ENCODE measurements at regions not wholly inside any gene's neighbourhood (a gene's known extent, or its start where the extent isn't known, plus 50 kb on each side); places are given as distances from the start of the nearest gene placed in this dataset.

DNA sequence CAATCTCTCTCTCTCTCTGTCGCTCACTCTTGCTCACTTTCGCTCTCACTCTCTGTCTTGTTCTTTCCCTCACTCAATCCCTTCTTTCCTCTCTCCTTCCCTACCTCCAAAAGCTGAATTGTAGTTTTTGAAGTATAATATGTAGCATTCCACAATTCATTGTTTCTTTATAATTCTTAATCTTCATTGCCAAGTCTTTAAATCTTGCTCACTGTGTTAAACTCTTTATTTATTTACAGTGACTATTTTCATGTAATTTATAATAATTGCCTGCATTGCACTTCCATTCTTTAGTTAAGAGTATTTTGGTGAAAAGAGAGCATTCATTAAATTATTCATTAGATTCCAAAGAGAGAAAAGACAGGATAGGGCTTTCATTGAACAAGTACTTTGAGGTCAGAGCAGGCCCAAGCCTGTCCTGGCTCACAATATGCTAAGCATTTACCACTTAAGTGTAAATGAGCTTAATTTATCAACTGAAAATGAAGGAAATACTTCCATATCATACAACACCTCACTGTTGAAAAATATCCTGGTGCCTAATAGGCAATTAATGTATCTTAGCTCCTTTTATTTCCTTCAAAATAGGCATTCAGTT lies 257.4 kb upstream of the SLITRK1 start:
- no peaks in the 10 kb centered on the region for H3K9me2 ChIP-seq (replicated peaks; ENCODE audit: low read depth, low read length)
- TF ChIP-seq EZH2phosphoT487 (IDR thresholded peaks at IDR 0.05; ENCODE audit: borderline replicate concordance): no peak
- TF ChIP-seq, protein P1, sequence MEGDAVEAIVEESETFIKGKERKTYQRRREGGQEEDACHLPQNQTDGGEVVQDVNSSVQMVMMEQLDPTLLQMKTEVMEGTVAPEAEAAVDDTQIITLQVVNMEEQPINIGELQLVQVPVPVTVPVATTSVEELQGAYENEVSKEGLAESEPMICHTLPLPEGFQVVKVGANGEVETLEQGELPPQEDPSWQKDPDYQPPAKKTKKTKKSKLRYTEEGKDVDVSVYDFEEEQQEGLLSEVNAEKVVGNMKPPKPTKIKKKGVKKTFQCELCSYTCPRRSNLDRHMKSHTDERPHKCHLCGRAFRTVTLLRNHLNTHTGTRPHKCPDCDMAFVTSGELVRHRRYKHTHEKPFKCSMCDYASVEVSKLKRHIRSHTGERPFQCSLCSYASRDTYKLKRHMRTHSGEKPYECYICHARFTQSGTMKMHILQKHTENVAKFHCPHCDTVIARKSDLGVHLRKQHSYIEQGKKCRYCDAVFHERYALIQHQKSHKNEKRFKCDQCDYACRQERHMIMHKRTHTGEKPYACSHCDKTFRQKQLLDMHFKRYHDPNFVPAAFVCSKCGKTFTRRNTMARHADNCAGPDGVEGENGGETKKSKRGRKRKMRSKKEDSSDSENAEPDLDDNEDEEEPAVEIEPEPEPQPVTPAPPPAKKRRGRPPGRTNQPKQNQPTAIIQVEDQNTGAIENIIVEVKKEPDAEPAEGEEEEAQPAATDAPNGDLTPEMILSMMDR (conservative IDR thresholded peaks at IDR 0.05; ENCODE audit: low read length): no peak
- no peaks in the 10 kb centered on the region for H3K27me3 ChIP-seq (ENCODE audit: insufficient read depth, low read length, poor library complexity, severe bottlenecking)
- H3K4me3 ChIP-seq (ENCODE audit: low read length, poor library complexity, severe bottlenecking): peak overlapping the region; percentile 0
- H3F3A ChIP-seq (ENCODE audit: low read depth): 0 out of 2 replicates have a peak, but pooled peaks cover 3% of the 10 kb centered on the region
- no peaks in the 10 kb centered on the region for H4K20me1 ChIP-seq (ENCODE audit: insufficient read depth, low read length, poor library complexity, severe bottlenecking)
- no peaks in the 10 kb centered on the region for H3K9me3 ChIP-seq (ENCODE audit: insufficient read depth, low read depth, low read length)
- peak overlapping the region; percentile 70 for H3K9ac ChIP-seq (ENCODE audit: low read depth, low read length, poor library complexity, severe bottlenecking)
- no peaks in the 10 kb centered on the region; the same call in 1 of the 2 replicates for H3K79me2 ChIP-seq (ENCODE audit: insufficient read depth, low read length)
- peaks cover 63% of the 10 kb centered on the region for H3K4me1 ChIP-seq (ENCODE audit: insufficient read depth, low read length, poor library complexity, severe bottlenecking)
- no peak overlapping the region for H2AFZ ChIP-seq (ENCODE audit: low read length)
- peak overlapping the region; percentile 97 for H3K4me2 ChIP-seq (ENCODE audit: low read depth, low read length, poor library complexity, severe bottlenecking)
- H3K36me3 ChIP-seq (ENCODE audit: insufficient read depth, low read length): no peaks in the 10 kb centered on the region

DNA sequence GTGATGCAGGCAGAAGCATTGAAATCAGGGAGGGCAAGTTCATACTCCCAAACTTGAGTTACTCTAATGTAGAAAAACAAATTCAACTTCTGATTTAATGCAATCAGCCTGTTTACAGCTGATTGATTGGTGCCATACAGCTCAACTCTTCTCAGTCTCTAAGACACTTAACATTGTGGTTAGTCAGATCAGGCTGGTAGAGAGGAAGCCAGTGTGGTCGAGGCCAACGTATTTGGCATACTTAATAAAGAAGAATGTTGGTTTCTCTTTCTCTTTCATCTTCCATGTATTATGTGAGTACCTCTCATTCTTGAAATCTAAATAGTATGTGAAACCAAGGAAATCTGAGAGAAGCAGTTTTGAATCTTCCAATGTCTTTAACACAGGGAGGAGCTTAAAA lies 255.0 kb upstream of the SLITRK1 start:
- H4K20me1 ChIP-seq (ENCODE audit: insufficient read depth, low read length, poor library complexity, severe bottlenecking): no peaks in the 10 kb centered on the region
- TF ChIP-seq, protein P1 (conservative IDR thresholded peaks at IDR 0.05; ENCODE audit: low read length): no peak
- no peak for TF ChIP-seq EZH2phosphoT487 (IDR thresholded peaks at IDR 0.05; ENCODE audit: borderline replicate concordance)
- H3F3A ChIP-seq (ENCODE audit: low read depth): 0 out of 2 replicates have a peak, but pooled peaks cover 3% of the 10 kb centered on the region
- peak overlapping the region; percentile 70 for H3K9ac ChIP-seq (ENCODE audit: low read depth, low read length, poor library complexity, severe bottlenecking)
- peaks cover 63% of the 10 kb centered on the region for H3K4me1 ChIP-seq (ENCODE audit: insufficient read depth, low read length, poor library complexity, severe bottlenecking)
- H3K9me2 ChIP-seq (replicated peaks; ENCODE audit: low read depth, low read length): no peaks in the 10 kb centered on the region
- H3K4me3 ChIP-seq (ENCODE audit: low read length, poor library complexity, severe bottlenecking): peak overlapping the region; percentile 73
- H3K4me2 ChIP-seq (ENCODE audit: low read depth, low read length, poor library complexity, severe bottlenecking): peak overlapping the region; percentile 97
- H2AFZ ChIP-seq (ENCODE audit: low read length): peak overlapping the region; percentile 51; the same call in 1 of the 2 replicates
- no peaks in the 10 kb centered on the region; the same call in 1 of the 2 replicates for H3K79me2 ChIP-seq (ENCODE audit: insufficient read depth, low read length)
- no peaks in the 10 kb centered on the region for H3K27me3 ChIP-seq (ENCODE audit: insufficient read depth, low read length, poor library complexity, severe bottlenecking)
- H3K9me3 ChIP-seq (ENCODE audit: insufficient read depth, low read depth, low read length): no peaks in the 10 kb centered on the region
- no peaks in the 10 kb centered on the region for H3K36me3 ChIP-seq (ENCODE audit: insufficient read depth, low read length)

DNA sequence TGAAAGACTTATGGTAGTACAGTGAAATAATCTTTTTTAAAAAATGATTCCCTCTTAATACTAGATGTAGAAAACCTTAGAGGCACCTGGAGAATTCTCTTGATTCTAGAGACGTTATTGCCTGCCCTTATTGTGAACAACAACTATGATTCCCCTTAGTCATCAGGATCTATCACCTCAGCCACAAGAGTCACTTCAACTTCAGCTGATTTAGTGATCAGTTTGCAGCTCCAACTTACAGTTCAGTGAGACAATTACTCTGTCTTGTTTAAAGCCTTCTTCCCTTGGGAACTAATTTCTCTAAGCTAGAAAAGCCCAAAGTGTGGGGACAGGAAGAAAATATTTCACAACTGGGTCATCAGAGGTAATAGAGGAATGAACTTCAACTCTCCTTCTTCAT lies 254.3 kb upstream of the SLITRK1 start:
- no peak for TF ChIP-seq EZH2phosphoT487 (IDR thresholded peaks at IDR 0.05; ENCODE audit: borderline replicate concordance)
- TF ChIP-seq, protein P1 (conservative IDR thresholded peaks at IDR 0.05; ENCODE audit: low read length): no peak
- Histone ChIP-seq H3K27me3 (ENCODE audit: insufficient read depth, low read length, poor library complexity, severe bottlenecking) (no peaks in the 10 kb centered on the region), H3K9ac (ENCODE audit: low read depth, low read length, poor library complexity, severe bottlenecking) (peak overlapping the region; percentile 70), H3K79me2 (ENCODE audit: insufficient read depth, low read length) (no peaks in the 10 kb centered on the region; the same call in 1 of the 2 replicates), H3K4me3 (ENCODE audit: low read length, poor library complexity, severe bottlenecking) (peak overlapping the region; percentile 73), H3K9me3 (ENCODE audit: insufficient read depth, low read depth, low read length) (no peaks in the 10 kb centered on the region), H3K9me2 (replicated peaks; ENCODE audit: low read depth, low read length) (no peaks in the 10 kb centered on the region), H3K4me2 (ENCODE audit: low read depth, low read length, poor library complexity, severe bottlenecking) (peak overlapping the region; percentile 97), H4K20me1 (ENCODE audit: insufficient read depth, low read length, poor library complexity, severe bottlenecking) (no peaks in the 10 kb centered on the region), H3K4me1 (ENCODE audit: insufficient read depth, low read length, poor library complexity, severe bottlenecking) (peaks cover 63% of the 10 kb centered on the region), H2AFZ (ENCODE audit: low read length) (no peak overlapping the region; the same call in 1 of the 2 replicates), H3K36me3 (ENCODE audit: insufficient read depth, low read length) (no peaks in the 10 kb centered on the region), H3F3A (ENCODE audit: low read depth) (0 out of 2 replicates have a peak, but pooled peaks cover 3% of the 10 kb centered on the region)
